PFSK-1 (cell line): ENCODE measurements at regions not wholly inside any gene's neighbourhood (a gene's known extent, or its start where the extent isn't known, plus 50 kb on each side); places are given as distances from the start of the nearest gene placed in this dataset.

Experiments
- POLR2AphosphoS5 ChIP-seq: IDR thresholded peaks from 2 replicates; pipeline ENCODE4 v1.6.1; 2012; ENCODE audit warnings: low read depth, mild to moderate bottlenecking, control low read depth, low read length, moderate library complexity
- REST ChIP-seq, 2 experiments: IDR thresholded peaks; 2 replicates each; pipeline versions ENCODE4 v1.6.1 to v1.8.0; 2011 to 2012; ENCODE audit warnings: low read depth in 2 of 2, low read length in 2 of 2, control low read depth in 1 of 2, inconsistent platforms in 1 of 2, mild to moderate bottlenecking in 1 of 2, moderate library complexity in 1 of 2; ENCODE audit not compliant: insufficient read depth in 1 of 2

- TF ChIP-seq REST (IDR thresholded peaks at IDR 0.05; ENCODE audit: insufficient read depth in 1 of 2, low read depth in 2 of 2, low read length in 2 of 2) (no peak), POLR2AphosphoS5 (no peak)
Observed at GRCh38 chr7:101747879-101748345, 69.5 kb upstream of the CUX1 start.
